ENCODE measurements at regions not wholly inside any gene's neighbourhood (a gene's known extent, or its start where the extent isn't known, plus 50 kb on each side); places are given as distances from the start of the nearest gene placed in this dataset.

DNA sequence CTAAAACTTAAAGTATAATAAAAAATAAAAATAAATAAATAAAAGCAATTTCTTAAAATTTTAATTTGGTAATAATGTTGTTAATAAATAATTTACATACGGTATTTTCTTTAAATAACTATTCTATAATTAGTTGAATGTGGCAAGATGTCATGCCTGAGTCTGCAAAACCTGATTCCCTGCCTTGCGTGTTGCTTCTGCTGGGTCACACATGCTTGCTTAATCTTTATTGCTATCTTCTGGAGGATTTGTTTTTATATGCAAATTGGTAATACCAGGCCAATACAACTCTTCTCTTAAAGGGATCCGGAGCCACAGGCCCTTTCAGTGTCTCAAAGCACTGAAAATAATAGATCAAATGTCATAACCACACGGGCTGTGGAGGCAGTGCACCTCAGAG is 59.4 kb upstream of the ABCB5 start:
- TF ChIP-seq CTCF (conservative IDR thresholded peaks at IDR 0.05; ENCODE audit: low read depth, low read length) (no peak), EZH2 (IDR thresholded peaks at IDR 0.05; ENCODE audit: borderline replicate concordance, low read depth, low read length, poor library complexity, severe bottlenecking) (no peak)
